Stimulated activated naive CD4-positive, alpha-beta T cell (primary cell): ENCODE measurements at regions not wholly inside any gene's neighbourhood (a gene's known extent, or its start where the extent isn't known, plus 50 kb on each side); places are given as distances from the start of the nearest gene placed in this dataset.

Experiments used
- DNase-seq, 6 experiments: peaks; one replicate each; lab custom pipeline; 2025; lab: John Stamatoyannopoulos, UW

DNA sequence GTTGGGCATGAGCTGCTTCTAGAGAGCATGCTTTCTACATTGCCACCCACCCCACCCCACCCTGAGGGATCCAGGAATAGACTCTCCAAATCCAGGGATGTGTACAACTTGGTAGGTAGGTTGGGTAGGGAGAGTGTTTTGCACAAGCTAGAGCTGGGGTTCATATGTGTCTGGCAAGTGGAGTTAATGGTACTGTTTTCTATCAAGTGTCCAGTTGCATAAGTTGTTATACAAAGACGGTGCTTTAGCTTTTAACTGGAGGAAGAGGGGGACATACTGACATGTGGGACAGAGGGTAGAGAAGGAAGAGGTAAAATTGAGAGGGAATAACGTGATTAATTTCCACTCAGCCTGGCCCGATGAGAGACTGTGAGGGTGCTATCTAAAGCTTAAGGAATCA lies 51.0 kb upstream of the TNC start:
- no peak for DNase-seq

GRCh38 chr9:115170358-115171073 lies 52.6 kb upstream of the TNC start:
- DNase-seq, result no peak

GRCh38 chr9:115171921-115172388 lies 54.0 kb upstream of the TNC start:
- DNase-seq, result no peak

GRCh38 chr9:115182264-115182663 lies 64.3 kb upstream of the TNC start:
- no peak for DNase-seq

DNA sequence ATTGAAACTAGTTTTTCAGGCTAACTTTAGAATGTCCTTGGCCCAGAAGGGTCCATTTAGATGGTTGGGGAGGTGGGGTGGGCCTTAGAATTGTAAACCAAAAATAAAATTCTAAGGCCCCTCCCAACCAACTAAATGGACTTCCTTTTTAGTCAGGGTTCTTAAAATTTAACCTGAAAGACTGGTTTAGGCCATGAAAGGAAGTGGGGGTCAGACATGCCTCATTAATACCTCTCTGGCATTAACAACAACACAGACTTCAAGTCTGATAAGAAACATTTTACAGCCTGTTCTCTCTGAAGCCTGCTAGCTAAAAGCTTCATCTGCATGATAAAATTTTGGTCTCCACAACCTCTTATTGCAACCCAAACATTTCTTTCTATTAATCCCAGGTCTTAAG lies 65.5 kb upstream of the TNC start:
- DNase-seq, result no peak

DNA sequence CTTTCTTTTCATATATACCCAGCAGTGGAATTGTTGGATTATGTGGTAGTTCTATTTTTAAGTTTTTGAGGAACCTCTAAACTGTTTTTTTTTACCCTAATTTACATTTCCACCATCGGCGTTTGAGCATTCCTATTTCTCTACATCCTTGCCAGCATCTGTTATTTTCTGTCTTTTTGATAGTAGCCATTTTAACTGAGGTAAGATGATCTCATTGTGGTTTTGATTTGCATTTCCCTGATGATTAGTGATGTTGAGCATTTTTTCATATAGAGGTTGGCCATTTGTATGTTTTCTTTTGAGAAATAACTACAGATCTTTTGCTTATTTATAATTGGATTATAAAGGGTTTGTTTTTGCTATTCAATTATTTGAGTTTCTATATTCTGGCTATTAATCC lies 71.7 kb upstream of the TNC start:
- DNase-seq, result no peak

GRCh38 chr9:115191667-115192066 lies 73.7 kb upstream of the TNC start:
- no peak for DNase-seq

DNA sequence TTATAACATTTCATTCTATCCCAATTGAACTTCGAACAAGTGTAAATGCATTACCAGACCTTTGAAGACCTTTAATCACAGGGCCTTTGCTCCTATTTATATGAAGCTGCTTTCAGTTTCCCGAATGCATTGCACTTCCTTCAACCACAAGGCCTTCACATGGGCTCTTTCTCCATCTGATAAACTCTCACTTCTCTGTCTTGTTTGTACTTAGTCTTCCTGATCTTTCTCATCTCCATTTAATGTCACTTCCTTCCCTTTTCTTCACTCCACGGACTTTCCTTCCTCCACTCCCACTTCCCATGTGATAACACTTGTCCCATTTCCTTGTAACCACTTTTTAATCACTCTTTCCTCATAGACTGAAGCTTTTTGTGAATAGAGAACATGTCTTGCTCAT lies 74.3 kb upstream of the TNC start:
- no peak for DNase-seq

GRCh38 chr9:115192835-115193525 lies 75.0 kb upstream of the TNC start:
- DNase-seq, result no peak

GRCh38 chr9:115193777-115194176 lies 75.8 kb upstream of the TNC start:
- no peak for DNase-seq

GRCh38 chr9:115194216-115194615 lies 76.3 kb upstream of the TNC start:
- DNase-seq, result no peak

- DNase-seq, result no peak
Observed at GRCh38 chr9:115195912-115196311, 78.0 kb upstream of the TNC start.

GRCh38 chr9:115196919-115197318 lies 79.0 kb upstream of the TNC start:
- no peak for DNase-seq

GRCh38 chr9:115198001-115198400 lies 80.0 kb upstream of the TNC start:
- DNase-seq, result no peak

DNA sequence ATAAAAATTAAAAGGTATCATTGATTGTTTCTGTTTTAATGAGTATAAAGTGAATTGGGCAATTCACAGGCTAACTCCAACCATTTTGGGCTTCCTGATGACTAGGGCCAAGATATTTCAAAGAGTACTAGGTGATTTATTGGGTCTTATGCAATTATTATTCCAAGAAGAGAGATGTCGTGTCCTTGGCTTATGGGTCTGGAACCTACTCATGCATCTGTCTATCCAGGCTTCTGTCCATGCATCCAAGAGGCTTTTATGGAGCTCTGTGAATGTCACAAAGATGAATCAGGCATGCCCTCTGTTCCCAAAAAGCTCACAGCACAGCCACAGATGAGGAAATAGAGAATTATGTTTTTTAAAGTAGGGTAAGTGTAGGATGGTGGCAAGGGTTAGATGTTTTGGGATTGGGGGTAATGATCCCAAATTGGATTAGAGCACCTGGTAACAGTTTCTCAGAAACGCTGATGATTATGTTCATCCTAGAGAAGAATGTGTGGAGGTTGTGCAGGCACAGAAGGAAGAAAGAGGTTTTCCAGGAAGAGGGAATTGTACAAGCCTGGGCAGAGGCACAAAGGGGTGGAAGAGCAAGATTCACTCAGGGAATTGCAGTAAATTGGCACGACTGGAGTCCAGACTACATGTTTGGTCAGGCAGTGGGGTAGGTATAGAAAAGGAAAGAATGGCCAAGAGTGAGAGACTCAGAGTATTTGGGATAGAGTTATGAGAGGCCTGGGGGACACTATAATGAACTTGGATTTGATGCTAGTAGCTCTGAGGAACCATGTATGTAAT lies 83.0 kb upstream of the TNC start:
- DNase-seq, result no peak

GRCh38 chr9:115202181-115202580 lies 84.2 kb upstream of the TNC start:
- no peak for DNase-seq

GRCh38 chr9:115202960-115203751 lies 85.2 kb upstream of the TNC start:
- DNase-seq, result no peak

DNA sequence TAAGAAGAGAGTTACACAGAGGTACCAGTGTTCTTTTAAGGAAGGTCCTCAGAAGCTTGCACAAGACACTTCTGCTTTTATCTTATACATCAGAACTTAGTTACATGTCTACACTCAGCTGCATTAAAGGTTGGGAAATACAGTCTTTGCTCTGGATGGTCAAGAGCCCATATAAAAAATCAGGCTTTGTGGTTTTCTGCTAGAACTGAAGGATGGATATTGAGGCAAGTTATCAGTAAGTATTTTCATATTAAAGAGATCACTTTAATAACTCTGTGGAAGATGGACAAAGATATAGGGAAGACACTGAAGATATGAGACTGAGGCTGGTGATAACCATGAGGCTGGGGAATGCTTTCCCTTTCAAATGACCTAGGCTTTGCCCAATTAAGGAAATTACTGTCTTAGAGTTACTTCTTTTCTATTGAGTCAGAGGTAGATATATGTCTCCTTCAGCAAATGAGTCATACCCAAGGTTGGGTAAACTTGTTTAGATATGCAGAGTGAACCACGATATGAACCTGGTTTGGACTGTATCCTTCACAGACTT lies 87.0 kb upstream of the TNC start:
- no peak for DNase-seq

DNA sequence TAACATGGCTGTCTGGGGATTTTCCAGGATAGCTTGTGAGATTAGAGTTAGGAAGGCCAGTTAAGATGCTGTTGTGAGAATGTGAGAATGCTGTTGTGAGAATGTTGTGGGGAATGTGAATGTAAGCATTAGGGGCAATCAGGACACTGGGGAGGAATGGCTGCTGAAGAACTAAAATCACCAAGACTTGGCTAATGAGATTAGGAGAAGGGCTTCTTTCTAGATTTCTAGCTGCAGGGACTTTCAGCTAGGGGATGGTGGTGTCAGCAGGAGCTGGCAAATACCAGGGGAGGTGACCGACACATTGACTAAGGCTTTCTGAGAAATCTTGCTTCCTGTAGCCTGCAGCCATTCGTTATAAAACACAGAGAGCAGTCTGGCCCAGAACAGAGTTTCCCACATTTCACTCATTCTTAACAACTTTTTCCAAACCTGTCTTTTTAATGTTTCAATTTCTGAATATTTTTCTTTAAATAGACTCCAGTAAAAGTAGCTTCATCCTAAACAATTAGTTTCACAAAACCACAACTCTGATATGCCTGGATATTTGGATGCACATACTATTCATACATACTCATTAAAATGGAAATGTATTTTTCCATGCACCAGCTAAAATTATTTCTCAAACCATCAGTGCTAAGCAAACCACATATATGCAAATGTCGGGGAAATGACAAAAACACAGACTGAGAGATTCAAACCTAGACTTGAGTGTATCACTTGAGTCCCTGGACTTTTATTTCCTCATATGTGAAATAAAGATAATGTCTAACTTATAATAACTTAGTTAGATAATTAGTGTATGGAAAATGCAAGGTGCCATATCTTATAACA lies 89.3 kb upstream of the TNC start:
- no peak for DNase-seq

- DNase-seq, result no peak
Observed at GRCh38 chr9:115208501-115208900, 90.5 kb upstream of the TNC start.
